Ecto neural progenitor cell (in vitro differentiated cells): ENCODE measurements at regions not wholly inside any gene's neighbourhood (a gene's known extent, or its start where the extent isn't known, plus 50 kb on each side); places are given as distances from the start of the nearest gene placed in this dataset.

Source experiments
- DNase-seq: peaks from one replicate; pipeline ENCODE4 v3.0.0-alpha.2; 2018; ENCODE audit warnings: low spot score

GRCh38 chr5:38029397-38030065, 189.7 kb upstream of the GDNF start:
- no peak for DNase-seq

- DNase-seq: no peak
Measured at GRCh38 chr5:38023799-38024198, 184.0 kb upstream of the GDNF start.

- DNase-seq: no peak
Measured at GRCh38 chr5:38023371-38023770, 183.5 kb upstream of the GDNF start.

DNA sequence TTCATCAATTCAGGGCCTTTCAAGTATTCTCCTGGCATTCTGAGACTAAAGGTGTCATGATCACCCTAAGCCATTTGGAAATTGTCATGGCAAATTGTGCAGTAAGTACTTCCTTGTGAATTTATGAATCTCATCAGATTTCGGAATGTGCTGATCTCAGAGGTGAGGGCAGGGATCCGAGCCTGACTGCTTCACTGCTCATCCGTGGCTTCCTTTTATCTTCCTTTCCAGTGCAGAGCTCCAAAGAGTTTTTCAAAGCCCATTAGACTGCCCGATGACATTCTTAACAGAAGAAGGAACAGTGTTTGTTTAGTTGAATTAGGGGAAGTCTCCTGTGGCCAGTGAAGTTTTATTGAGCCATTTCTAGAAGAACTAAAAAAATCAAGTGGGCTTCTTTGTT, 182.8 kb upstream of the GDNF start:
- no peak for DNase-seq

GRCh38 chr5:38018016-38018415, 178.2 kb upstream of the GDNF start:
- no peak for DNase-seq

- DNase-seq: no peak
Measured at GRCh38 chr5:38013107-38013506, 173.3 kb upstream of the GDNF start.

GRCh38 chr5:38011668-38012188, 171.9 kb upstream of the GDNF start:
- DNase-seq: no peak

DNA sequence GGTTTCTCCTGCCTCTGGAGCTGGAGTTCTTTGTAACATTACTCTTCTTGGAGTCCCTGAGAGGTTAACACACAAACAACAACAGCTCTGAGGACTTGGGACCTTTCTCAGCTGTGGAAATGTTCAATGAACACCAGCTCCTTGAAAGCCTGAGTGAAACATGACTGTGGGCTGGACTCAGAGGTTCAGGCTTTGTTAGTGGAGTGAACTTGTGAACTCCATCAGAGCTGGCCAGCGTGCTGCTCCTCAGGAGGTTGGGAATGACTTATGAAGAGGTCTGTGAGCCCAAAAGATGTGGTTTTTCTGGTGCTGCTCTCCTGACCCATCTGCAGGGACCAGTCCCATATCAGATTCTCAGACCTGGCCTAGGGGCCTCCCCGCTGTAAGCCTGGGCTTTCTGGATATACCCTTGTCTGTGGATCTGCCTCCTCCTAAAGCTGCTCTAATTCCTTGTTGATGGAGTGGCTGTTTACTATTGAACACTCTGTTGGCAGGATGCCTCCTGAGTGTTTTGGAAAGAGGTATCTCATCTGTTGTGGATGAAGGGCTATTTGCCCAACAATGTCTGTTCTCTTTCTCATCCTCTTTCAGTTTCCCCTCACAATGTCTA, 170.0 kb upstream of the GDNF start:
- no peak for DNase-seq

GRCh38 chr5:38008198-38008597, 168.4 kb upstream of the GDNF start:
- no peak for DNase-seq

DNA sequence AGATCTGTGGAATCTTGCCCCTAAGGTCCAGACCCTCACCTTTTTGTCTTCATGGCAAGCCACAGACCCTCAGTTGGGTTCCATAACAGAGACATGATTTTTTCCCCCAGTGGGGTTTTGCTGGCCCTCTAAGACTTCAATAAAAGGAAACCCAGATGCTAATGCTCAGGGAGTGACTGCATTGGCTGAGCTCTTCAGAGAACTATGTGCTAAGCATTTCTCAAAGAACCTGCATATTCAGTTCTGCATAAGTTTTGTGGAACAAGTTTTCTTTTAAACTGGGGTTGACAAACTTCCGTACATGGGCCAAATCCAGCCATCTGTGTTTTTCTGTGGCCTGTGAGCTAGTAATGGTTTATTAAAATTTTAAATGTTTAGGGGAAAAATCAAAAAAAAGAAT, 159.8 kb upstream of the GDNF start:
- no peak for DNase-seq

- no peak for DNase-seq
Measured at GRCh38 chr5:37996918-37997317, 157.1 kb upstream of the GDNF start.

GRCh38 chr5:37994729-37995128, 154.9 kb upstream of the GDNF start:
- no peak for DNase-seq

DNA sequence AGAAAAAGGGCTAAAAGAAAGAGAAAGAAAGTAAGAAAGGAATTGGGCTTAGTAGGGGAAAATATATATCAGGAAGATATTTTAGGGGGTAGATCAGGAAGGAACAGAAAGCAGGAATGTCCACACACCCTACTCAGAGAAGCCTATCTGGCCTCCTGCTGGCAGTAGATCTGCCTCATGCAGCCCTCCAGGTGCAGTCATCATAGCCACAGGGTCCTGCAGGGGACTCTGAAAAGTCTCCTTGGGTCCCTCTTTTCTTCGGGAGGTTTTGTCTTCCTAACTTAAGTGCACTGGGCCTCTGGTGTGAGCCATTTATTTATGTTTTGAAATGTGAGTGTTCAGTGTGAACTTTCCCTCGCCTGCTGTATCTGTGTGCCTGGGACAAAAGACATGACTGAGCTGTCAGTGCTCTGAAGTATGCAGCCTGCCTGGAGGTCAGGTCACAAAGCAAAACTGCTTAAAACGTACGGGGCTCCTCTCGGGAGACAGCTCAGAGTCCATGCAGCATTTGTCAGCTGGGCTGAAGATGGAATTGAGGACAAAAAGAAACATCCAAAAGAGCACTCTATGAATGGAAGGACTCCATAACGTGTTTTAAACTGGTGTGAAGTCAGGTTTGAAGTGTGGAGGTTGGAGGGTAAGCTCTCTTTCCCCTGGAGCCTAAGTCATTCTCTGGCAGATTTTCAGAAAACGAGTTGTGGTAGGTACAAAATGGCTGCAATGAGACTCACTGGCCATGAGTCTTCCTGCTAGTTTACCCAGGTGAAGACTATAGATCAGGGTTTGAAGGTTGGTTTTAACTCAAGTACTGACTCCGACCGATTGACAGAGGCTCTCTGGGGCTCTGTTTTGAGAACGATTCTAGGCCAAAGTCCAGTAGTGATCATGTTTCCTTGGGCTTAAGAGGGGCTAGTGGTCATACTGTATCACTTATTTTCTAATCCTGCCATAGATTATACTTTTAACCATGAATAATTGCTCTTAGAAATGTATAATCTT, 151.8 kb upstream of the GDNF start:
- no peak for DNase-seq

DNA sequence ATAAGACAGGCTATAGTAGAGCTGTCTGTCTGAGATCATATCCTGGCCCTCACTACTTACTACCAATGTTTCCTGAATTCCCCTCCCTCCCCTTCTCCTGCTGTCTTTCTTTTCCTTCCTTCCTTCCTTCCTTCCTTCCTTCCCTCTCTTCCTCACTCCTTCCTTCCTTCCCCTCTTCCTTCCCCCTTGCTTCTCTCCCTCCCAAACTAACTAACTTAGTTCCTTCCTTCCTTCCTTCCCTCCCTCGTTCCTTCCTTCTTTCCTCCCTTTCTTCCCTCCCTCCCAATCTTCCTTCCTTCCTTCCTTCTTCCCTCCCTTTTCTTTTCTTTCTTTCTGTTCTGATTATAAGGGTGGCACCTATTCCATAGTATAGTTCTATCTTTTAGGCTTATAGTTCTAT, 150.0 kb upstream of the GDNF start:
- DNase-seq: no peak

- DNase-seq: no peak
Measured at GRCh38 chr5:37988454-37989046, 148.7 kb upstream of the GDNF start.

- no peak for DNase-seq
Measured at GRCh38 chr5:37984300-37984699, 144.5 kb upstream of the GDNF start.

DNA sequence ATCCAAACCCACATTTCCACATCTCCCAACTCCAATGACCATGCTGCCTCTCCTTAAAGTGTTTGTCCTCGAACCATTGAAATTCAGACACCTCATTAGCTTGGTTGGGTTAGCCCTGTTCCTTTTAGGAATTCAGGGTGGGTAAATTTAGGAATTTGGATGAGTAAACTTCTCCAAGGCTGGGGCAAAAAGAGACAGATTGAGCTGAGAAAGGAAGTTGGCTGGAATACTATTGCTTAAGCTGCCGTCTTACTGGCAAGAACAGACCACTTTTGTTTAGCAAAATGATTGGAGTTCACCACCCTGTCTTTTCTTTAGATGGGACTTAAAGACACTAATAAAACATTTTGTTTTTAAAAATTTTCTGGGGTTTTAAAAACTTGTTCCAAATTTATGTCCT, 143.6 kb upstream of the GDNF start:
- DNase-seq: no peak

GRCh38 chr5:37979559-37979958, 139.7 kb upstream of the GDNF start:
- no peak for DNase-seq

GRCh38 chr5:37975531-37975930, 135.7 kb upstream of the GDNF start:
- DNase-seq: no peak

- no peak for DNase-seq
Measured at GRCh38 chr5:37971483-37972024, 131.7 kb upstream of the GDNF start.

- DNase-seq: no peak
Measured at GRCh38 chr5:37966871-37967270, 127.0 kb upstream of the GDNF start.

GRCh38 chr5:37966291-37966690, 126.5 kb upstream of the GDNF start:
- no peak for DNase-seq
